GM12891 (cell line): ENCODE measurements at regions not wholly inside any gene's neighbourhood (a gene's known extent, or its start where the extent isn't known, plus 50 kb on each side); places are given as distances from the start of the nearest gene placed in this dataset.

Source experiments
- DNase-seq: peaks from one replicate; pipeline ENCODE4 v3.0.0; 2011; ENCODE audit warnings: low spot score; ENCODE audit not compliant: insufficient read length
- FAIRE-seq: peaks from 2 replicates; lab custom pipeline; 2011; peaks lifted over from hg19 to GRCh38; lab: Jason Lieb, UNC
- PAX5 ChIP-seq: IDR thresholded peaks from 2 replicates; pipeline ENCODE4 v1.6.1; 2011; ENCODE audit warnings: low read length, moderate library complexity, mild to moderate bottlenecking; ENCODE audit not compliant: insufficient read depth, severe bottlenecking
- POLR2A ChIP-seq: IDR thresholded peaks from 2 replicates; pipeline ENCODE4 v1.6.1; 2011; ENCODE audit warnings: low read depth, low read length, control low read depth
- POLR2AphosphoS5 ChIP-seq: IDR thresholded peaks from 2 replicates; pipeline ENCODE4 v1.6.1; 2011; ENCODE audit warnings: low read depth, low read length, control low read depth
- POU2F2 ChIP-seq: IDR thresholded peaks from 2 replicates; pipeline ENCODE4 v1.6.1; 2011; ENCODE audit warnings: low read depth, mild to moderate bottlenecking, control low read depth, low read length, moderate library complexity
- SPI1 ChIP-seq: IDR thresholded peaks from 2 replicates; pipeline ENCODE4 v1.6.1; 2011; ENCODE audit warnings: low read depth, low read length, control low read depth
- TAF1 ChIP-seq: IDR thresholded peaks from 2 replicates; pipeline ENCODE4 v1.6.1; 2011; ENCODE audit warnings: low read depth, low read length, control low read depth

- TF ChIP-seq TAF1 (no peak), POLR2A (no peak), POU2F2 (no peak), PAX5 (no peak), POLR2AphosphoS5 (no peak), SPI1 (no peak)
- DNase-seq (no peak), FAIRE-seq (no peak)
Measured at GRCh38 chr14:94961386-94962165, 191.7 kb upstream of the GSC start.

GRCh38 chr14:94960285-94961001, 190.5 kb upstream of the GSC start:
- DNase-seq (no peak), FAIRE-seq (no peak)
- TF ChIP-seq PAX5 (no peak), TAF1 (no peak), POLR2A (no peak), POLR2AphosphoS5 (no peak), POU2F2 (no peak), SPI1 (no peak)

- FAIRE-seq (no peak), DNase-seq (no peak)
- TF ChIP-seq POLR2AphosphoS5 (no peak), POU2F2 (no peak), POLR2A (no peak), SPI1 (no peak), TAF1 (no peak), PAX5 (no peak)
Measured at GRCh38 chr14:94953541-94954260, 183.8 kb upstream of the GSC start.

- TF ChIP-seq POLR2AphosphoS5: no peak
- TF ChIP-seq POLR2A: no peak
- TF ChIP-seq POU2F2: no peak
- TF ChIP-seq TAF1: no peak
- TF ChIP-seq PAX5: no peak
- TF ChIP-seq SPI1: no peak
- DNase-seq (no peak), FAIRE-seq (no peak)
Measured at GRCh38 chr14:94952097-94952496, 182.2 kb upstream of the GSC start.

GRCh38 chr14:94946244-94946643, 176.3 kb upstream of the GSC start:
- DNase-seq: no peak
- TF ChIP-seq PAX5: no peak
- no peak for TF ChIP-seq POU2F2
- TF ChIP-seq SPI1: no peak
- TF ChIP-seq TAF1: no peak
- no peak for TF ChIP-seq POLR2AphosphoS5
- no peak for TF ChIP-seq POLR2A
- no peak for FAIRE-seq

GRCh38 chr14:94945615-94946014, 175.7 kb upstream of the GSC start:
- FAIRE-seq (no peak), DNase-seq (no peak)
- TF ChIP-seq PAX5: no peak
- TF ChIP-seq POLR2AphosphoS5: no peak
- no peak for TF ChIP-seq POU2F2
- TF ChIP-seq POLR2A: no peak
- no peak for TF ChIP-seq TAF1
- TF ChIP-seq SPI1: no peak

- no peak for TF ChIP-seq POU2F2
- TF ChIP-seq POLR2A: no peak
- TF ChIP-seq TAF1: no peak
- no peak for TF ChIP-seq PAX5
- TF ChIP-seq SPI1: no peak
- no peak for TF ChIP-seq POLR2AphosphoS5
- FAIRE-seq: no peak
- DNase-seq: no peak
Measured at GRCh38 chr14:94944636-94945258, 174.8 kb upstream of the GSC start.

- TF ChIP-seq POU2F2 (no peak), POLR2AphosphoS5 (no peak), SPI1 (no peak), POLR2A (no peak), TAF1 (no peak), PAX5 (no peak)
- DNase-seq (no peak), FAIRE-seq (no peak)
Measured at GRCh38 chr14:94942601-94943000, 172.7 kb upstream of the GSC start.
